ENCODE measurements at regions not wholly inside any gene's neighbourhood (a gene's known extent, or its start where the extent isn't known, plus 50 kb on each side); places are given as distances from the start of the nearest gene placed in this dataset.

DNA sequence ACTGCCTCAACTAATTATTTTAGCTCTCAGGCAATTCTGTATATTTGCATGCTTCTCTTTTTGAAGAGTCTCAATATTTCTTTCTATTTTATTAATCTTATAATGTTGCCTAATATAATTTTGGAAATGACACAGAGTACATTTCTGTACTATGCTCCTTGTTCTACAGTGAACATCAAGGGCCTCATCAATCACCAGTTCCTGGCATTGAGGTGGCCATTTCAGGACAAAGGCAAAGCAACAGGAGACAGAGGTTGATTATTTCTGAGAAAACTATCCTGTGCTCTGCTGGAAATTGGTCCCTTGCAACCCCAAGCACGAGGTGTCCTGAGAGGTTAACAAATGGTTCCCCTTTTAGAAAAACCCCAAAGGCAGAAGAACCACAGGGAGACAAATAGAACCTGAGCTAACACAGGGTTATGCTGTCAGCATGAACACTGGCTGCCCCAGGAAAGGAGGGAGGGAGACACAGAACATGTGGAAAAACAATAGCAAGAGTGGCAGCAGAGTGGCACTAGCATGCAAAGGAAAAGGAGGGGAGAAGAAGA, 63.9 kb upstream of the VAV3 start:
- no peaks in the 10 kb centered on the region for H3K79me2 ChIP-seq (replicated peaks; ENCODE audit: insufficient read depth)
- TF ChIP-seq EZH2 (IDR thresholded peaks at IDR 0.05; ENCODE audit: low read depth, unreplicated experiment), result no peak
- no peak for TF ChIP-seq REST (IDR thresholded peaks at IDR 0.05; ENCODE audit: unreplicated experiment)
- no peak for TF ChIP-seq CREB1 (CRISPR knock-in tag; IDR thresholded peaks at IDR 0.05; ENCODE audit: low read depth)
- TF ChIP-seq, protein P1, sequence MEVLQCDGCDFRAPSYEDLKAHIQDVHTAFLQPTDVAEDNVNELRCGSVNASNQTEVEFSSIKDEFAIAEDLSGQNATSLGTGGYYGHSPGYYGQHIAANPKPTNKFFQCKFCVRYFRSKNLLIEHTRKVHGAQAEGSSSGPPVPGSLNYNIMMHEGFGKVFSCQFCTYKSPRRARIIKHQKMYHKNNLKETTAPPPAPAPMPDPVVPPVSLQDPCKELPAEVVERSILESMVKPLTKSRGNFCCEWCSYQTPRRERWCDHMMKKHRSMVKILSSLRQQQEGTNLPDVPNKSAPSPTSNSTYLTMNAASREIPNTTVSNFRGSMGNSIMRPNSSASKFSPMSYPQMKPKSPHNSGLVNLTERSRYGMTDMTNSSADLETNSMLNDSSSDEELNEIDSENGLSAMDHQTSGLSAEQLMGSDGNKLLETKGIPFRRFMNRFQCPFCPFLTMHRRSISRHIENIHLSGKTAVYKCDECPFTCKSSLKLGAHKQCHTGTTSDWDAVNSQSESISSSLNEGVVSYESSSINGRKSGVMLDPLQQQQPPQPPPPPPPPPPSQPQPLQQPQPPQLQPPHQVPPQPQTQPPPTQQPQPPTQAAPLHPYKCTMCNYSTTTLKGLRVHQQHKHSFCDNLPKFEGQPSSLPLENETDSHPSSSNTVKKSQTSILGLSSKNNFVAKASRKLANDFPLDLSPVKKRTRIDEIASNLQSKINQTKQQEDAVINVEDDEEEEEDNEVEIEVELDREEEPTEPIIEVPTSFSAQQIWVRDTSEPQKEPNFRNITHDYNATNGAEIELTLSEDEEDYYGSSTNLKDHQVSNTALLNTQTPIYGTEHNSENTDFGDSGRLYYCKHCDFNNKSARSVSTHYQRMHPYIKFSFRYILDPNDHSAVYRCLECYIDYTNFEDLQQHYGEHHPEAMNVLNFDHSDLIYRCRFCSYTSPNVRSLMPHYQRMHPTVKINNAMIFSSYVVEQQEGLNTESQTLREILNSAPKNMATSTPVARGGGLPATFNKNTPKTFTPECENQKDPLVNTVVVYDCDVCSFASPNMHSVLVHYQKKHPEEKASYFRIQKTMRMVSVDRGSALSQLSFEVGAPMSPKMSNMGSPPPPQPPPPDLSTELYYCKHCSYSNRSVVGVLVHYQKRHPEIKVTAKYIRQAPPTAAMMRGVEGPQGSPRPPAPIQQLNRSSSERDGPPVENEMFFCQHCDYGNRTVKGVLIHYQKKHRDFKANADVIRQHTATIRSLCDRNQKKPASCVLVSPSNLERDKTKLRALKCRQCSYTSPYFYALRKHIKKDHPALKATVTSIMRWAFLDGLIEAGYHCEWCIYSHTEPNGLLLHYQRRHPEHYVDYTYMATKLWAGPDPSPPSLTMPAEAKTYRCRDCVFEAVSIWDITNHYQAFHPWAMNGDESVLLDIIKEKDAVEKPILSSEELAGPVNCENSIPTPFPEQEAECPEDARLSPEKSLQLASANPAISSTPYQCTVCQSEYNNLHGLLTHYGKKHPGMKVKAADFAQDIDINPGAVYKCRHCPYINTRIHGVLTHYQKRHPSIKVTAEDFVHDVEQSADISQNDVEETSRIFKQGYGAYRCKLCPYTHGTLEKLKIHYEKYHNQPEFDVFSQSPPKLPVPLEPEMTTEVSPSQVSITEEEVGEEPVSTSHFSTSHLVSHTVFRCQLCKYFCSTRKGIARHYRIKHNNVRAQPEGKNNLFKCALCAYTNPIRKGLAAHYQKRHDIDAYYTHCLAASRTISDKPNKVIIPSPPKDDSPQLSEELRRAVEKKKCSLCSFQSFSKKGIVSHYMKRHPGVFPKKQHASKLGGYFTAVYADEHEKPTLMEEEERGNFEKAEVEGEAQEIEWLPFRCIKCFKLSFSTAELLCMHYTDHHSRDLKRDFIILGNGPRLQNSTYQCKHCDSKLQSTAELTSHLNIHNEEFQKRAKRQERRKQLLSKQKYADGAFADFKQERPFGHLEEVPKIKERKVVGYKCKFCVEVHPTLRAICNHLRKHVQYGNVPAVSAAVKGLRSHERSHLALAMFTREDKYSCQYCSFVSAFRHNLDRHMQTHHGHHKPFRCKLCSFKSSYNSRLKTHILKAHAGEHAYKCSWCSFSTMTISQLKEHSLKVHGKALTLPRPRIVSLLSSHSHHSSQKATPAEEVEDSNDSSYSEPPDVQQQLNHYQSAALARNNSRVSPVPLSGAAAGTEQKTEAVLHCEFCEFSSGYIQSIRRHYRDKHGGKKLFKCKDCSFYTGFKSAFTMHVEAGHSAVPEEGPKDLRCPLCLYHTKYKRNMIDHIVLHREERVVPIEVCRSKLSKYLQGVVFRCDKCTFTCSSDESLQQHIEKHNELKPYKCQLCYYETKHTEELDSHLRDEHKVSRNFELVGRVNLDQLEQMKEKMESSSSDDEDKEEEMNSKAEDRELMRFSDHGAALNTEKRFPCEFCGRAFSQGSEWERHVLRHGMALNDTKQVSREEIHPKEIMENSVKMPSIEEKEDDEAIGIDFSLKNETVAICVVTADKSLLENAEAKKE (CRISPR knock-in tag; IDR thresholded peaks at IDR 0.05), result no peak
- TF ChIP-seq NANOG (IDR thresholded peaks at IDR 0.05; ENCODE audit: borderline replicate concordance), result no peak
- TF ChIP-seq ZNF114 (CRISPR knock-in tag; IDR thresholded peaks at IDR 0.05), result no peak
- TF ChIP-seq JUNB (IDR thresholded peaks at IDR 0.05; ENCODE audit: unreplicated experiment), result no peak
- TF ChIP-seq STAT1 (IDR thresholded peaks at IDR 0.05; ENCODE audit: unreplicated experiment), result no peak
- TF ChIP-seq, protein P2, sequence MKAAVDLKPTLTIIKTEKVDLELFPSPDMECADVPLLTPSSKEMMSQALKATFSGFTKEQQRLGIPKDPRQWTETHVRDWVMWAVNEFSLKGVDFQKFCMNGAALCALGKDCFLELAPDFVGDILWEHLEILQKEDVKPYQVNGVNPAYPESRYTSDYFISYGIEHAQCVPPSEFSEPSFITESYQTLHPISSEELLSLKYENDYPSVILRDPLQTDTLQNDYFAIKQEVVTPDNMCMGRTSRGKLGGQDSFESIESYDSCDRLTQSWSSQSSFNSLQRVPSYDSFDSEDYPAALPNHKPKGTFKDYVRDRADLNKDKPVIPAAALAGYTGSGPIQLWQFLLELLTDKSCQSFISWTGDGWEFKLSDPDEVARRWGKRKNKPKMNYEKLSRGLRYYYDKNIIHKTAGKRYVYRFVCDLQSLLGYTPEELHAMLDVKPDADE (IDR thresholded peaks at IDR 0.05), result no peak
- TF ChIP-seq CTCF (conservative IDR thresholded peaks at IDR 0.05; ENCODE audit: low read depth in 2 of 2), result no peak
- TF ChIP-seq EZH2phosphoT487 (IDR thresholded peaks at IDR 0.05; ENCODE audit: unreplicated experiment), result no peak
- TF ChIP-seq ZNF331 (CRISPR knock-in tag; IDR thresholded peaks at IDR 0.05; ENCODE audit: low read depth), result no peak
- no peak for TF ChIP-seq POLR2AphosphoS5 (IDR thresholded peaks at IDR 0.05; ENCODE audit: low read depth)
- peaks cover 5% of the 10 kb centered on the region; the same call in 2 of the 3 replicates for H3K9me3 Mint-ChIP-seq
- H2AFZ ChIP-seq, result no peak overlapping the region
- H3K27ac Mint-ChIP-seq, result no peak overlapping the region
- no peaks in the 10 kb centered on the region for H3K36me3 ChIP-seq (ENCODE audit: insufficient read depth)
- peaks cover 3% of the 10 kb centered on the region; the same call in 1 of the 3 replicates for H3K36me3 Mint-ChIP-seq (ENCODE audit: low read depth)
- peaks cover 1% of the 10 kb centered on the region for H3K27me3 Mint-ChIP-seq (ENCODE audit: insufficient read depth, low read depth, poor library complexity)
- no peaks in the 10 kb centered on the region for H3F3A ChIP-seq (replicated peaks; ENCODE audit: low read depth)
- DNase-seq (ENCODE audit: low spot score), result no peak
- H4K20me1 ChIP-seq (replicated peaks; ENCODE audit: insufficient read depth), result no peaks in the 10 kb centered on the region
- no peaks in the 10 kb centered on the region for H3K9me2 ChIP-seq (ENCODE audit: insufficient read depth)
- no peak overlapping the region for H3K4me3 Mint-ChIP-seq
- H3K4me2 ChIP-seq, result no peak overlapping the region
- no peaks in the 10 kb centered on the region for H3K27me3 ChIP-seq (ENCODE audit: insufficient read depth)
- no peak overlapping the region for H3K4me3 ChIP-seq
- ATAC-seq, result no peak
- H3K27ac ChIP-seq (ENCODE audit: low read depth), result no peak overlapping the region
- H3K4me1 ChIP-seq (ENCODE audit: insufficient read depth), result peaks cover 8% of the 10 kb centered on the region; the same call in 1 of the 2 replicates
- H3K4me1 Mint-ChIP-seq, result 0 out of 3 replicates have a peak, but pooled peaks cover 2% of the 10 kb centered on the region

Data from GM23338 (cell line).